BE2C (cell line): ENCODE measurements at regions not wholly inside any gene's neighbourhood (a gene's known extent, or its start where the extent isn't known, plus 50 kb on each side); places are given as distances from the start of the nearest gene placed in this dataset.

Experiments
- DNase-seq: peaks from one replicate; pipeline ENCODE4 v3.0.0-alpha.2; 2020
- H3K27me3 ChIP-seq: fragments of 250-450 bp; sonication (Bioruptor Pico); 2 replicates; pipeline ENCODE4 v1.5.1; 2020; ENCODE audit warnings: mild to moderate bottlenecking
- H3K36me3 ChIP-seq: fragments of 250-450 bp; sonication (Bioruptor Pico); 2 replicates; pipeline ENCODE4 v1.5.1; 2020; ENCODE audit warnings: mild to moderate bottlenecking
- H3K4me1 ChIP-seq: fragments of 250-450 bp; sonication (Bioruptor Pico); 2 replicates; pipeline ENCODE4 v1.5.1; 2020
- H3K4me3 ChIP-seq: 2 replicates; pipeline ENCODE4 v1.5.1; 2011; ENCODE audit warnings: low read depth, low read length
- H3K9me3 ChIP-seq: fragments of 250-450 bp; sonication (Bioruptor Pico); 2 replicates; pipeline ENCODE4 v1.5.1; 2020
- CTCF ChIP-seq: IDR thresholded peaks from 2 replicates; pipeline ENCODE4 v1.5.1; 2012; ENCODE audit warnings: mild to moderate bottlenecking, low read depth, low read length

DNA sequence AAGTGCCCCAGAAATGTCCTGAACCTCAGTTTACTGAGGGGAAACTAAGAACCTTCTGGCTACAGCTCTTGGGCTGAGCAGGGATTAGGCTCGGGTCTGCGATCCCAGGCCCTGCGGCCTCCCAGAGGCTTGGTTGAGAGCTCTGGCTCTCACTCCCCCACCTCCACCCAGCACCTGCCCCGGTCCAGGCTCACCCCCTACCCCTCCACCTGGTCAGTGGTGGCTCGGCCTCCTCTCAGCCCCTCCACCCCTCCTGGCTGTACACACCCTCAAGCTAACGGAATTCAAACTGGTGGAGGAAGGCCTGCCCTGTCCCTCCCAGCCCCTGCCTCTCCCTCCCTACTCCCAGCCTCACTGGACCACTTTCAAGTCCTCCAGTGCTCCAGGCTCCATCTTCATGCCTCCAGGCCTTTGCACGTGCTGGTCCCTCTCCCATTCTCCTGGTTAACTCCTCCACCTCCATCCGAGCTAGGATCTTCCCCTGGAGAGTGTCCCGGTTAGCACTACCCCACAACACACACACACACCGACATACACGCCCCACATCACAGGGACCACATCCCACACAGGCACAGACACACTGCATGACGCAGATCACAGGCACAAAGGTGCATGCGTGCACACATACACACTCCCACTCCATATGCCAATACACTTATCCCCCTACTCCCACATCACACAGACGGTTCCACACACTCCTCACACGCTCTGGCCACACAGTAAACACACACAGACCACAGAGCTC is 130.9 kb downstream of the C9orf50 start:
- peak overlapping the region; percentile 53 for H3K4me3 ChIP-seq
- no peak for TF ChIP-seq CTCF
- H3K36me3 ChIP-seq: no peaks in the 10 kb centered on the region
- DNase-seq: no peak
- H3K27me3 ChIP-seq: no peaks in the 10 kb centered on the region
- H3K9me3 ChIP-seq: no peaks in the 10 kb centered on the region
- H3K4me1 ChIP-seq: peaks cover 43% of the 10 kb centered on the region

GRCh38 chr9:129487658-129488483 is 133.0 kb downstream of the C9orf50 start:
- peak; percentile 63 for DNase-seq
- Histone ChIP-seq H3K36me3 (no peaks in the 10 kb centered on the region), H3K4me1 (peaks cover 48% of the 10 kb centered on the region), H3K4me3 (peak overlapping the region; percentile 55), H3K9me3 (no peaks in the 10 kb centered on the region), H3K27me3 (no peaks in the 10 kb centered on the region)
- no peak for TF ChIP-seq CTCF

- no peaks in the 10 kb centered on the region for H3K9me3 ChIP-seq
- H3K4me3 ChIP-seq: no peak overlapping the region
- no peaks in the 10 kb centered on the region for H3K27me3 ChIP-seq
- no peak for DNase-seq
- no peak for TF ChIP-seq CTCF
- peaks cover 48% of the 10 kb centered on the region for H3K4me1 ChIP-seq
- H3K36me3 ChIP-seq: no peaks in the 10 kb centered on the region
Measured at GRCh38 chr9:129486756-129487657, 133.9 kb downstream of the C9orf50 start.

DNA sequence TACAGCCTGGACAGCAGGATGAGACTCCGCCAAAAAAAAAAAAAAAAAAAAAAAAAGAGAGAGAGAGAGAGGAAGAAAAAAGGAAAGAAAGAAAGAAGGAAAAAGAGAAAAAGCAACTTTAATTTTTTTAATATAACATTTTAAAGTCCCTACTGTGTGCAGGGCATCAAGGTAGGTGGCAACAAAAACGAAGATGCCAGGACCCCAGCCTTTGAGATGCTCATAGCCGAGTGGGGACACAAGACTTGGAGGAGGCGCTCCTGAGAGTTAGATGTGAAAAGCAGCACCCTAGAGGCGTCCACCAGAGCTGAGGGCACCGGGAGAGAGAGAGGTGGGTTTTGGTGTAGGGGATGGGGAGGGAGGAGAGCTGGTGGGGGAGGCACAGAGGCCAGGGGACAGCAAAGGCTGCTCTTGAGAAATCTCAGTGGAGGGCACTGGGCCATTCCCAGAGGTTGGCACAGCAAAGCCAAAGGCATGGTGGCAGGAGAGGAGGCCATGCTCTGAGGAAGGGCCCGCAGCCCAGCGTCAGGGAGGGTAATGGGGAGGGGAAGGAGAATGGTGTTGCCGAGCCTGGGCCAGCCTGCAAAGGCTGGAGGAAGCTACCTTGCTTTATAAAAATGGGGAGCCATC is 135.6 kb downstream of the C9orf50 start:
- no peak for TF ChIP-seq CTCF
- DNase-seq: no peak
- Histone ChIP-seq H3K36me3 (no peaks in the 10 kb centered on the region), H3K9me3 (no peaks in the 10 kb centered on the region), H3K4me3 (no peak overlapping the region), H3K27me3 (no peaks in the 10 kb centered on the region), H3K4me1 (peaks cover 64% of the 10 kb centered on the region)

DNA sequence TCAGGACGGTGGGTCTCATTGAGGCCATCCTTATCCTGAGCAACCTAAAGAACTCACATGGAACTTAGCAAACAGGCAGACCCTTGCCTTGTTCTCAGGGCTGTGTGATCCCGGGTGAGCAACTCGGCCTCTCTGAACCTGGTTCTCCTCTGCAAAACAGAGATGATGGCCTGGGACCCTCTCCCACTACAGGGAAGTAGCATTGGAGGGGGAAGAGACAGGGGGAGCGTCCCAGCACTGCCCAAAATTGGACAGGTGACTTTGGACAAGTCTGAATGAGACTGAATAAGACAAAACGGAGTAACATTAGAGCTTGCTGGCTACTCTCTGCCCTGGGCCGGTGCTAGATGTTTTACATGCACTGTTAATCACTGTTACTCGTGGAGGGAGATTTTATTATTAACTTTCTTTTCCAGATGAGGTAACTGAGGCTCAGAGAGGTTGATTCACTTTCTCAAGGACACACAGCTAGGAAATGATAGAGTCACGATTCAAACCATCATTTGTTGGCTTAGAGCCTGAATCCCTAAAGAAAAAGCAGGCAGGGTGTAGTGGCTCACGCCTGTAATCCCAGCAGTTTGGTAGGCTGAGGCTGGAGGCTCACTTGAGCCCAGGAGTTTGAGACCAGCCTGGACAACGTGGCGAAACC is 136.4 kb downstream of the C9orf50 start:
- Histone ChIP-seq H3K4me3 (no peak overlapping the region), H3K9me3 (no peaks in the 10 kb centered on the region), H3K36me3 (no peaks in the 10 kb centered on the region), H3K27me3 (no peaks in the 10 kb centered on the region), H3K4me1 (peaks cover 62% of the 10 kb centered on the region)
- TF ChIP-seq CTCF: no peak
- DNase-seq: no peak
